Tibial nerve (tissue), 4 donors: ENCODE measurements at regions not wholly inside any gene's neighbourhood (a gene's known extent, or its start where the extent isn't known, plus 50 kb on each side); places are given as distances from the start of the nearest gene placed in this dataset.

ENCODE experiments used
- DNase-seq, 2 donors: peaks; one replicate each; pipeline ENCODE4 v3.0.0-alpha.2; 2019; ENCODE audit warnings: low spot score in 2 of 2
- H3K27ac ChIP-seq, 4 donors: fragments of 200-600 bp; sonication (generic) in 3 of 4; one replicate each; pipeline ENCODE4 v1.5.1; 2017 to 2019; ENCODE audit warnings: mild to moderate bottlenecking in 1 of 4
- H3K27me3 ChIP-seq, 2 donors: fragments of 200-600 bp; sonication (generic) in 1 of 2; one replicate each; pipeline versions ENCODE4 v1.5.1 to v1.6.0; 2017 to 2019
- H3K36me3 ChIP-seq, 3 donors: fragments of 200-600 bp; sonication (generic); one replicate each; pipeline ENCODE4 v1.5.1; 2018 to 2019
- H3K4me1 ChIP-seq, 4 donors: fragments of 200-600 bp; sonication (generic) in 3 of 4; one replicate each; pipeline ENCODE4 v1.5.1; 2017 to 2019
- H3K4me3 ChIP-seq, 4 donors: fragments of 200-600 bp; sonication (generic) in 3 of 4; one replicate each; pipeline ENCODE4 v1.5.1; 2017 to 2019; ENCODE audit warnings: mild to moderate bottlenecking in 1 of 4, moderate library complexity in 1 of 4
- H3K9me3 ChIP-seq, 4 donors: fragments of 200-600 bp; sonication (generic) in 3 of 4; one replicate each; pipeline ENCODE4 v1.5.1; 2017 to 2019
- EP300 ChIP-seq, 2 donors: sonication (generic); formaldehyde crosslinking; IDR thresholded peaks; one replicate each; pipeline ENCODE4 v1.6.1; 2017; ENCODE audit warnings: antibody characterized with exemption in 2 of 2, mild to moderate bottlenecking in 1 of 2
- POLR2A ChIP-seq, 2 donors: fragments of 450-650 bp; IDR thresholded peaks; one replicate each; pipeline ENCODE4 v1.6.1; 2017; ENCODE audit warnings: antibody characterized with exemption in 2 of 2, mild to moderate bottlenecking in 2 of 2, moderate library complexity in 2 of 2
- WGBS, 2 donors: methylation state at CpG; one replicate each; pipeline ENCODE4 v1.1.5; 2018; 5-methylcytosine and 5-hydroxymethylcytosine counted together
- TF ChIP-seq, protein P1 (sequence below), 5 experiments: fragments of 200-600 bp in 3 of 5; fragments of 450-650 bp in 2 of 5; sonication (generic) in 3 of 5; IDR thresholded peaks; one replicate each; pipeline ENCODE4 v1.5.1; 2016 to 2019; ENCODE audit warnings: antibody characterized with exemption in 5 of 5, mild to moderate bottlenecking in 3 of 5, moderate library complexity in 2 of 5

DNA sequence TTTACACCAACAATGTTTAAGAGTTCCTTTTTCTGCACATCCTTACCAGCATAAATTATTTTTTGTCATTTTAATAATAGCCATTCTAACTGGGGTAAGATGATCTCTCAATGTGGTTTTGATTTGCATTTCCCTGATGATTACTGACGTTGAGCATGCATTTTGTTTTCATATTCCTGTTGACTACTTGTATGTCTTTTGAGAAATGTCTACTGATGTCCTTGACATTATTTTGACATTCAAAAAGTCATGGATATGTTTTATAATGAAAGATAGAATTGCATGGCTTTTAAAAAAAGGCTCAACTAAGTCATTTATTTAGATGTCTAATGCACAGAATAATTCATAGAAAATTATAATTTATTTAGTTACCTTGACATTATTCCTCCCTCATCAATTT, 381.6 kb upstream of the C9orf72 start:
- Histone ChIP-seq H3K4me3 (no peak overlapping the region), H3K36me3 (no peaks in the 10 kb centered on the region), H3K27me3 (no peaks in the 10 kb centered on the region), H3K4me1 (no peaks in the 10 kb centered on the region), H3K9me3 (no peaks in the 10 kb centered on the region), H3K27ac (no peak overlapping the region)
- no peak for DNase-seq
- WGBS, 2 donors: 23 to 40% methylated on average over 1 of the region's 1 CpG
- TF ChIP-seq, protein P1, sequence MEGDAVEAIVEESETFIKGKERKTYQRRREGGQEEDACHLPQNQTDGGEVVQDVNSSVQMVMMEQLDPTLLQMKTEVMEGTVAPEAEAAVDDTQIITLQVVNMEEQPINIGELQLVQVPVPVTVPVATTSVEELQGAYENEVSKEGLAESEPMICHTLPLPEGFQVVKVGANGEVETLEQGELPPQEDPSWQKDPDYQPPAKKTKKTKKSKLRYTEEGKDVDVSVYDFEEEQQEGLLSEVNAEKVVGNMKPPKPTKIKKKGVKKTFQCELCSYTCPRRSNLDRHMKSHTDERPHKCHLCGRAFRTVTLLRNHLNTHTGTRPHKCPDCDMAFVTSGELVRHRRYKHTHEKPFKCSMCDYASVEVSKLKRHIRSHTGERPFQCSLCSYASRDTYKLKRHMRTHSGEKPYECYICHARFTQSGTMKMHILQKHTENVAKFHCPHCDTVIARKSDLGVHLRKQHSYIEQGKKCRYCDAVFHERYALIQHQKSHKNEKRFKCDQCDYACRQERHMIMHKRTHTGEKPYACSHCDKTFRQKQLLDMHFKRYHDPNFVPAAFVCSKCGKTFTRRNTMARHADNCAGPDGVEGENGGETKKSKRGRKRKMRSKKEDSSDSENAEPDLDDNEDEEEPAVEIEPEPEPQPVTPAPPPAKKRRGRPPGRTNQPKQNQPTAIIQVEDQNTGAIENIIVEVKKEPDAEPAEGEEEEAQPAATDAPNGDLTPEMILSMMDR (IDR thresholded peaks at IDR 0.05): no peak
- TF ChIP-seq POLR2A (IDR thresholded peaks at IDR 0.05) (no peak), EP300 (IDR thresholded peaks at IDR 0.05) (no peak)

GRCh38 chr9:27963836-27964235, 390.6 kb upstream of the C9orf72 start:
- no peak overlapping the region for H3K4me3 ChIP-seq
- DNase-seq: no peak
- H3K27ac ChIP-seq: no peak overlapping the region
- no peaks in the 10 kb centered on the region for H3K9me3 ChIP-seq
- no peaks in the 10 kb centered on the region for H3K27me3 ChIP-seq
- TF ChIP-seq, protein P1 (IDR thresholded peaks at IDR 0.05): no peak
- TF ChIP-seq EP300 (IDR thresholded peaks at IDR 0.05) (no peak), POLR2A (IDR thresholded peaks at IDR 0.05) (no peak)
- H3K4me1 ChIP-seq: no peaks in the 10 kb centered on the region
- H3K36me3 ChIP-seq: no peaks in the 10 kb centered on the region

GRCh38 chr9:27967210-27967609, 393.9 kb upstream of the C9orf72 start:
- Histone ChIP-seq H3K27ac (no peak overlapping the region), H3K36me3 (no peaks in the 10 kb centered on the region), H3K4me3 (no peak overlapping the region), H3K4me1 (no peaks in the 10 kb centered on the region), H3K9me3 (no peaks in the 10 kb centered on the region), H3K27me3 (no peaks in the 10 kb centered on the region)
- TF ChIP-seq, protein P1 (IDR thresholded peaks at IDR 0.05): no peak
- TF ChIP-seq POLR2A (IDR thresholded peaks at IDR 0.05) (no peak), EP300 (IDR thresholded peaks at IDR 0.05) (no peak)
- no peak for DNase-seq
- WGBS, 2 donors: 54 to 64% methylated on average over 2 of the region's 2 CpGs

- WGBS, 2 donors: 40 to 49% methylated on average over 3 of the region's 3 CpGs
- H3K9me3 ChIP-seq: no peaks in the 10 kb centered on the region
- DNase-seq: no peak
- no peak overlapping the region for H3K27ac ChIP-seq
- H3K4me3 ChIP-seq: no peak overlapping the region
- H3K27me3 ChIP-seq: no peaks in the 10 kb centered on the region
- TF ChIP-seq EP300 (IDR thresholded peaks at IDR 0.05): no peak
- TF ChIP-seq POLR2A (IDR thresholded peaks at IDR 0.05): no peak
- no peaks in the 10 kb centered on the region for H3K4me1 ChIP-seq
- H3K36me3 ChIP-seq: no peaks in the 10 kb centered on the region
These were observed 404.6 kb upstream of the C9orf72 start for GRCh38 chr9:27977931-27978330.

- 74 to 86% methylated on average over 1 of the region's 1 CpG for WGBS, 2 donors
- H3K9me3 ChIP-seq: no peaks in the 10 kb centered on the region
- no peaks in the 10 kb centered on the region for H3K27me3 ChIP-seq
- no peaks in the 10 kb centered on the region for H3K36me3 ChIP-seq
- no peak for DNase-seq
- H3K4me1 ChIP-seq: no peaks in the 10 kb centered on the region
- H3K4me3 ChIP-seq: no peak overlapping the region
- H3K27ac ChIP-seq: no peak overlapping the region
- TF ChIP-seq, protein P1 (IDR thresholded peaks at IDR 0.05): no peak
- TF ChIP-seq EP300 (IDR thresholded peaks at IDR 0.05) (no peak), POLR2A (IDR thresholded peaks at IDR 0.05) (no peak)
These were observed 412.4 kb upstream of the C9orf72 start for GRCh38 chr9:27985714-27986113.

GRCh38 chr9:27990524-27990923, 417.2 kb upstream of the C9orf72 start:
- WGBS, 2 donors: 86 to 92% methylated on average over 2 of the region's 2 CpGs
- Histone ChIP-seq H3K27ac (no peak overlapping the region), H3K4me3 (no peak overlapping the region), H3K4me1 (no peaks in the 10 kb centered on the region), H3K27me3 (no peaks in the 10 kb centered on the region), H3K36me3 (no peaks in the 10 kb centered on the region), H3K9me3 (no peaks in the 10 kb centered on the region)
- no peak for DNase-seq
- TF ChIP-seq, protein P1 (IDR thresholded peaks at IDR 0.05): no peak
- TF ChIP-seq EP300 (IDR thresholded peaks at IDR 0.05): no peak
- TF ChIP-seq POLR2A (IDR thresholded peaks at IDR 0.05): no peak
